Limb (tissue), 2 donors: ENCODE measurements at regions not wholly inside any gene's neighbourhood (a gene's known extent, or its start where the extent isn't known, plus 50 kb on each side); places are given as distances from the start of the nearest gene placed in this dataset.
"Not testable (repeated sequence)": the region's sequence is repeated elsewhere in the genome, so short reads cannot be mapped to it uniquely, and the experiment has no call there.

Experiments
- DNase-seq, 2 donors: peaks; one replicate each; pipeline ENCODE4 v3.0.0-alpha.2; 2016; ENCODE audit errors: extremely low spot score in 2 of 2

DNA sequence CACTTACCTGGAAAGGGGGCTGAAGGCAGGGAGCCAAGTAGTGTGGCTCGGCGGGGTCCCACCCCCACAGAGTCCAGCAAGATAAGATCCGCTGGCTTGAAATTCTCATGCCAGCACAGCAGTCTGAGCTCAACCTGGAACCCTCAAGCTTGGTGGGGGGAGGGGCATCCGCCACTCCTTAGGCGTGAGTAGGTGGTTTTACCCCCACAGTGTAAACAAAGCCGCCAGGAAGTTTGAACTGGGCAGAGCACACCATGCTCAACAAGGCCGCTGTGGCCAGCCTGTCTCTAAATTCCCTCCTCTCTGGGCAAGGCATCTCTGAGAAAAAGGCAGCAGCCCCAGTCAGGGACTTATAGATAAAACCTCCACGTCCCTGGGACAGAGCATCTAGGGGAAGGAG, 156.3 kb downstream of the KBTBD8 start:
- no peak for DNase-seq

DNA sequence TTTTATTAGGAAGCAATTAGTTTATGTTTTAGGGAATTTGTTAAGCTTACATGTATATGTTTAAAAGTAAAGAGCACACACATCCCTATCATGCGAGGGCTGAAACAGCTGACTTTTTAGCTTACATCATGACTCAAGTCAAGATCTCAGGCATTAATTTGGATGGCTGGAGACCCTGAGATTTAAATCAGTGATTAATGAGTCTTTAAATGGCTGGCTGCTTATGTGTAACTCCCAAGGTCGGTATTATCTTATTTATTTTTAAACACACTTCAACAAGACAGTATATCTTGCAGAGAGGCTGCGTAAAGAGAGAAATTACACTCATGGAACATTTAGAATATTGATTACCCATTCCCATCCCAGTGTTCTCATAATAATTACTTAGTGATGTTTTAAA, 169.4 kb downstream of the KBTBD8 start:
- no peak for DNase-seq

DNA sequence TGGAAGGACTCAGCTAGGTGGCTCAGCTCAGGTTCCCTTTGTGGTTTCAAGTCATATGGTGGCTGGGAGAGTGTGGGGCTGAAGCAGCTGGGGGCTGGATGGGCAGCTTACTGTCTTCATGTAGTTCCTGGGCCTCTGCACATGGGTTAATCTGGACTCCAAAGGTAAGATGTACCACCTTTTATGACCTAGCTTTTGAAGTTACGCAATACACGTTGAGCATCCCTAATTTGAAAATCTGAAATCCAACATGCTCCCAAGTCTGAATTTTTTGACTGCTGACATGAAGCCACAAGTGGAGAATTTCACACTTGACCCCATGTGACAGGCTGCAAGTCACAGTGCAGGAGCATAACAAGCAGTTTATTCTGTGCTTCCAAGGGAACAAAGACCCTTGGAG, 173.7 kb downstream of the KBTBD8 start:
- DNase-seq, result no peak

GRCh38 chr3:67173130-67173529, 175.0 kb downstream of the KBTBD8 start:
- DNase-seq, result not testable (repeated sequence)

DNA sequence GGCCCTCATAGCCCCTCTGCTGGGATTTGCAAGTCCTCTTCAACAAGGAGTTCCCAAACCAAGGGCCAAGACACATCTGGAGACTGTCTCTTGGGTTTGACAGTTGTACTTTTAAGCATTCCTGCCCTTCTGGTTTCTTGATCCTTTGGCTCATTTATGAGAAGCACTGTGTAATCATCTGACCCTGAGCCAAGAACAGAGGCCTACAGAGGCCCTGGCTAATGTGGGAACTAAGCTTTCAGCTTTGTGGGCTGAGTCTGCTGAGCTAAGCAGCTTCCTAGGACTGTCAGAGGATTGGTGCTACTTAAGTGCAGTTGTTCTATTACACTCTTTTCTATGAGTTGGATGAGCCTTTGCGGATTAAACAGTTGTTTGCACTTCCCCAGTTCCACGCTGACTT, 178.3 kb downstream of the KBTBD8 start:
- DNase-seq, result no peak

- no peak for DNase-seq
These were observed 194.4 kb downstream of the KBTBD8 start for GRCh38 chr3:67192466-67192865.

DNA sequence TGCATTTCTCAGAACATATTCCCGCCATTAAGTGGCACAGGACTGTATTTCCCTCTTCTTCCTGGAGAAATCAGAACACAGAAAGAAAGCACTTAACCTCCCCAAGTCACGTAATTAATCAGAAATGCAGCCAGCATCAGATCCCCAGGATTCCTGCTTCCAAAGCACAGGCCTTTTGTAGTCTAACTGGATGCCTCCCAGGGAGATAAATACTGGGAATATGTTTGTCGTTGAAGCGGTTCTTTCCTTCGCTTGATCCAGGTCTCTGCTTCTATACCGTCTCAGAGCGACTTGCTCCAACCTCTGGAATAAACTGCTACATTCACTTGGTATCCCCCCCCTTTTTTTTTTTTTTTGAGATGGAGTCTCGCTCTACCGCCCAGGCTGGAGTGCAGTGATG, 198.6 kb downstream of the KBTBD8 start:
- no peak for DNase-seq

DNA sequence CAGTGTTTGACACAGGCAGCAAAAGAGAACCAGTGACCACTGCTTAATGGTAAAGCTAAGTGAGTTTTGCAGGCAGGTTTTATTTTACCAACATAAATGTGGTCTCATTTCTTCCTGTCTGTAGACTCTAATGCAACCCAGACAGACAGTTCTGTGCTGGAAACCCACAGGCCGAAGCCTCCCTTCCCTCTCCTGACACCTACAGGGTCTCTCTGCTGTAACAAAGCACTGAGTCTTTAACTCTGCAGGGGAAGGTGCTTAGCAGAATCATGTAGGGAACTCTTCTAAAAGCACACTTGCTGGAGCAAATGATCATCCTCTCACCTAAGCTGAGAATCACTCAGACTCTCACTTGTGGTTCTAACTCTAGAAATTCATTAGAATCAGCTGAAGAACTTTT, 200.3 kb downstream of the KBTBD8 start:
- DNase-seq, result no peak

DNA sequence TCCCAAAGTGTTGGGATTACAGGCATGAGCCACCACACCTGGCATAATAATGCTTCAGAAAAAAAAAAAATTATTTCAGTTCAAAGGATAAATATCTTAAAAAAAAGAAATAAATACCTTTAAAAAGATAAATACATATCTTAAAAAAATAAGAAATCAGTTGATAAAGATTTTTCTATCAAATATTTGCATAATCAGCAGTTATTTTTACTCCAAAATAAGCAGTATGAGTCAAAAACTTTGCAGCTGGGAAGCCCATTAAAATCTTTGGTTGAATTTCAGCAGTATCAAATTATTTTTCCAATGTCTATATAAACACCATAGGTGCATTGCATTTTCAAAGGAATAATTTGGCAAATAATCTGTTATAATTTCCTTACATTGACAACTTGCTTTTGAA, 202.5 kb downstream of the KBTBD8 start:
- DNase-seq, result no peak

- DNase-seq, result no peak
These were observed 202.9 kb downstream of the KBTBD8 start for GRCh38 chr3:67201026-67201425.

DNA sequence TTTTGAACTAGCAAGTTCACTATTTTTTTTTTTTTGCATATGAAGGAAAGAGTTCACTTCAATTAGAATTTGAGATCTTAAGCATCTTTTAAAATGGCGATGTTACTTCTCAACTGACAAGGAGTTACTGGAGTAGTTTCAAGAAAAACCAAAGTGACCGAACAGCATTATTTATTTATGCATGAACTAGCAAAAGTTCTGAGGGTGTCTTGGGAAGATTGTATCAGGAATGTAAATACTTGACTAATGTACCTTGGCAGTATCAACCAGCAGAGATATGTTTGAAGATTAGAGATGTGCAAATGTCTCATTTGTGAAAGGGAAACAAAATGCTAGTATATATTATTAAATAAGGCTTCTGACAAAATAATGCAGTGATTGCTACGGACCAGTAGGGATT, 203.9 kb downstream of the KBTBD8 start:
- DNase-seq, result no peak

GRCh38 chr3:67204951-67205350, 206.8 kb downstream of the KBTBD8 start:
- no peak for DNase-seq

- DNase-seq, result no peak
These were observed 217.6 kb downstream of the KBTBD8 start for GRCh38 chr3:67215690-67216089.

- DNase-seq, result no peak
These were observed 228.9 kb downstream of the KBTBD8 start for GRCh38 chr3:67227030-67227429.

- DNase-seq, result no peak
These were observed 230.0 kb downstream of the KBTBD8 start for GRCh38 chr3:67228136-67228535.

- DNase-seq, result no peak
These were observed 234.5 kb downstream of the KBTBD8 start for GRCh38 chr3:67232642-67233041.

GRCh38 chr3:67239353-67239752, 241.2 kb downstream of the KBTBD8 start:
- DNase-seq, result no peak

GRCh38 chr3:67241084-67241483, 243.0 kb downstream of the KBTBD8 start:
- DNase-seq, result no peak

GRCh38 chr3:67244130-67244529, 246.0 kb downstream of the KBTBD8 start:
- DNase-seq, result no peak

- no peak for DNase-seq
These were observed 247.4 kb downstream of the KBTBD8 start for GRCh38 chr3:67245545-67245944.

DNA sequence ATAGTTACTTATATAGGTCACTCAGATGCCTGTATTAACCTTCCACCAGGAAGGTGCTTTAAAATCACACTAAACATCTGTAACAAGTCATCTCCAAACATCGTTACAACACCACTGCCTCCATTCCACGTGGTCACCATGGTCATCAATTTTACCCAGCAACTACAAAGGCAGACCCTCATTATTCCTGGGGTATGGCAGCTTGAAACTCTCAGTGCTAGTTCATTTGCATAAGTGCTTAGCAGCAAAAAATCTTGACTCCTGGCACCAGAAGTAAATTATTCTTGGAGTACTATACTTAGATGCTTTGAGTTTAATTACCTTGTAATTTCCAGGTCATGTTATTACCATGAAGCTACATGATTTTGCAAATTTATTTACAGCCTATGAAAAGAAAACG, 250.6 kb downstream of the KBTBD8 start:
- no peak for DNase-seq

DNA sequence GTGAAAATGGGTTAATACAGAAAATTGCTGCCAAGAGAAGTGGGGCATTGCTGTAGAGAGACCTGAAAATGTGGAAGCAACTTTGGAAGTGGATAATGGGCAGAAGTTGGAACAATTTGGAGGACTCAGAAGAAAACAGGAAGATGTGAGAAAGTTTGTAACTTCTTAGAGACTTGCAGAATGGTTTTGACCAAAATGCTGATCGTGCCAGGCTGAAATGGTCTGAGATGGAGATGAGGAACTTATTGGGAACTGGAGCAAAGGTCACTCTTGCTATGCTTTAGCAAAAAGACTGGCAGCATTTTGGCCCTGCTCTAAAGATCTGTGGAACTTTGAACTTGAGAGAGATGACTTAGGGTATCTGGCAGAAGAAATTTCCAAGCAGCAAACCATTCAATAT, 254.8 kb downstream of the KBTBD8 start:
- not testable (repeated sequence) for DNase-seq

GRCh38 chr3:67278015-67278618, 280.0 kb downstream of the KBTBD8 start:
- DNase-seq, result no peak

DNA sequence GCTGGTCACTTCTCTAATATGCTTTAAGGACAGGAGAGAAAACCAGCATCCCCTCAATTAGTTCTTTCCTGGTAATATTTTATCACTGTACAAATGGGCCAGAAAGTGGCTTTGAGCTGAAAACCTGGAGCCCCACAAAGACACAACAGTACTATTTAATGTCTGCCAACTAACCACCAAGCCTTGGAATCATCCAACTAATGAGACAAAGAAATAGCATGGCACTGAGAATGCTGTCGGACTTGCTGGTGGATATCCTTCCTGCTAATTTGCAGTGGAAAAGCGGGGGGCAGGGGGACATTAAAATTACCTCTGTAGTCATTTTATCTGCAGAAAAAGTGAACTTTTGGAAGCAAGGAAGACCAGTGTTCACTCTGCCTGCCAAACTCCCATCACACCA, 288.5 kb downstream of the KBTBD8 start:
- no peak for DNase-seq
